A549 (cell line): ENCODE measurements at regions not wholly inside any gene's neighbourhood (a gene's known extent, or its start where the extent isn't known, plus 50 kb on each side); places are given as distances from the start of the nearest gene placed in this dataset.

Experiments
- ATAC-seq, 2 experiments: fragments of 200-7000 bp in 1 of 2; fragments of >200 bp in 1 of 2; cut with Nextera tagmentation in 1 of 2; cut with Tn5 transposase in 1 of 2; 3 replicates each; pipeline versions ENCODE4 v1.8.0 to v1.9.1; 2018 to 2020; ENCODE audit warnings: mild to moderate bottlenecking in 1 of 2, moderate library complexity in 1 of 2
- CTCF ChIA-PET: fragments of 300-600 bp; sonication (Branson Sonifier 250); formaldehyde crosslinking; extraction: SDS; loops from one replicate; lab custom pipeline; 2021; ENCODE audit warnings: antibody characterized with exemption, inconsistent platforms; lab: Yijun Ruan, JAX
- POLR2A ChIA-PET: fragments of 350-600 bp; formaldehyde crosslinking; extraction: SDS; loops from one replicate; lab custom pipeline; 2021; ENCODE audit warnings: antibody characterized with exemption, inconsistent platforms; lab: Yijun Ruan, JAX
- DNase-seq, 2 experiments: peaks; one replicate each; pipeline versions ENCODE4 v3.0.0 to v3.0.0-alpha.2; 2011 to 2016; ENCODE audit warnings: low read depth in 1 of 2, low spot score in 1 of 2
- FAIRE-seq: peaks from 2 replicates; lab custom pipeline; 2011; peaks lifted over from hg19 to GRCh38; lab: Jason Lieb, UNC
- H3K27ac ChIP-seq, 2 experiments: fragments of >200 bp; sonication (Bioruptor Twin); formaldehyde crosslinking; 3 replicates each; pipeline ENCODE4 v1.5.1; 2016 to 2017
- H3K4me1 ChIP-seq: fragments of >200 bp; sonication (Bioruptor Twin); formaldehyde crosslinking; 3 replicates; pipeline ENCODE4 v1.6.1; 2016
- H3K4me2 ChIP-seq: fragments of >200 bp; sonication (Bioruptor Twin); formaldehyde crosslinking; 3 replicates; pipeline ENCODE4 v1.6.1; 2016
- H3K4me3 ChIP-seq: fragments of >200 bp; sonication (Bioruptor Twin); formaldehyde crosslinking; 3 replicates; pipeline ENCODE4 v1.5.1; 2016
- H3K9me3 ChIP-seq: fragments of >200 bp; sonication (Bioruptor Twin); formaldehyde crosslinking; 3 replicates; pipeline ENCODE4 v1.6.1; 2016
- CBX2 ChIP-seq: fragments of 200-600 bp; sonication (generic); IDR thresholded peaks from 2 replicates; pipeline ENCODE4 v1.6.1; 2016; ENCODE audit warnings: low read depth, mild to moderate bottlenecking, borderline replicate concordance
- EHF ChIP-seq: fragments of 250-450 bp; sonication (Bioruptor Pico); IDR thresholded peaks from 2 replicates; pipeline ENCODE4 v1.5.0; 2020; ENCODE audit warnings: mild to moderate bottlenecking
- ESRRA ChIP-seq: fragments of 150-350 bp; IDR thresholded peaks from 2 replicates; pipeline ENCODE4 v1.6.1; 2014; ENCODE audit warnings: mild to moderate bottlenecking, low read length, borderline replicate concordance
- FOSB ChIP-seq: fragments of 250-450 bp; sonication (Bioruptor Pico); IDR thresholded peaks from 2 replicates; pipeline ENCODE4 v1.5.0; 2020; ENCODE audit warnings: mild to moderate bottlenecking, moderate library complexity
- FOSL2 ChIP-seq, 2 experiments: fragments of 450-650 bp in 1 of 2; fragments of >200 bp in 1 of 2; sonication (Bioruptor Twin) in 1 of 2; formaldehyde crosslinking; IDR thresholded peaks; 2 replicates each; pipeline versions ENCODE4 v1.5.0 to v1.6.1; 2016 to 2020; ENCODE audit warnings: mild to moderate bottlenecking in 1 of 2, moderate library complexity in 1 of 2
- HOXA7 ChIP-seq: fragments of 250-450 bp; sonication (Bioruptor Pico); IDR thresholded peaks from 2 replicates; pipeline ENCODE4 v1.5.0; 2020; ENCODE audit warnings: mild to moderate bottlenecking, moderate library complexity
- HOXB5 ChIP-seq: fragments of 250-450 bp; sonication (Bioruptor Pico); IDR thresholded peaks from 2 replicates; pipeline ENCODE4 v1.5.0; 2020; ENCODE audit warnings: mild to moderate bottlenecking, moderate library complexity
- JUN ChIP-seq, 2 experiments: fragments of >200 bp; sonication (Bioruptor Twin); formaldehyde crosslinking; IDR thresholded peaks; 2 replicates in 1 of 2; 3 replicates in 1 of 2; pipeline ENCODE4 v1.6.1; 2016 to 2017
- KDM1A ChIP-seq: fragments of 200-600 bp; sonication (generic); IDR thresholded peaks from 2 replicates; pipeline ENCODE4 v1.6.1; 2016; ENCODE audit warnings: low read depth, mild to moderate bottlenecking
- NPAS2 ChIP-seq: fragments of 250-450 bp; sonication (Bioruptor Pico); IDR thresholded peaks from 2 replicates; pipeline ENCODE4 v1.8.0; 2022; ENCODE audit warnings: mild to moderate bottlenecking, moderate library complexity, borderline replicate concordance
- NR3C1 ChIP-seq: fragments of >200 bp; sonication (Bioruptor Twin); formaldehyde crosslinking; IDR thresholded peaks from 3 replicates; pipeline ENCODE4 v1.6.1; 2017
- RFX5 ChIP-seq: fragments of 450-650 bp; IDR thresholded peaks from 2 replicates; pipeline ENCODE4 v1.7.1; 2014; ENCODE audit warnings: antibody characterized with exemption, mild to moderate bottlenecking, moderate library complexity
- SMC3 ChIP-seq: fragments of >200 bp; sonication (Bioruptor Twin); formaldehyde crosslinking; IDR thresholded peaks from 3 replicates; pipeline ENCODE4 v1.6.1; 2018; ENCODE audit warnings: inconsistent platforms
- SREBF2 ChIP-seq: fragments of 450-650 bp; IDR thresholded peaks from 2 replicates; pipeline ENCODE4 v1.6.1; 2014; ENCODE audit warnings: mild to moderate bottlenecking, moderate library complexity
- ZC3H11A ChIP-seq: fragments of 450-650 bp; IDR thresholded peaks from 2 replicates; pipeline ENCODE4 v1.6.1; 2014; ENCODE audit warnings: antibody characterized with exemption, mild to moderate bottlenecking
- WGBS: methylation state at CpG from one replicate; pipeline ENCODE4 v1.1.6; 2017; ENCODE audit errors: missing lambda C conversion rate; 5-methylcytosine and 5-hydroxymethylcytosine counted together
- TF ChIP-seq, protein P1 (sequence below): fragments of >200 bp; sonication (Bioruptor Twin); formaldehyde crosslinking; IDR thresholded peaks from 3 replicates; pipeline ENCODE4 v1.5.1; 2016
- TF ChIP-seq, protein P2 (sequence below): fragments of 250-450 bp; sonication (Bioruptor Pico); IDR thresholded peaks from 2 replicates; pipeline ENCODE4 v1.5.0; 2020; ENCODE audit warnings: low read depth, mild to moderate bottlenecking, moderate library complexity
- TF ChIP-seq, protein P3 (sequence below): fragments of >200 bp; sonication (Bioruptor Twin); formaldehyde crosslinking; IDR thresholded peaks from 2 replicates; pipeline ENCODE4 v1.6.1; 2016
- TF ChIP-seq, protein P4 (sequence below): fragments of 200-600 bp; sonication (generic); IDR thresholded peaks from 2 replicates; pipeline ENCODE4 v1.6.1; 2016; ENCODE audit warnings: antibody characterized with exemption, mild to moderate bottlenecking, moderate library complexity
- TF ChIP-seq, protein P5 (sequence below): IDR thresholded peaks from 2 replicates; pipeline ENCODE4 v1.6.1; 2012; ENCODE audit warnings: low read depth, borderline replicate concordance
- TF ChIP-seq, protein P6 (sequence below): fragments of 150-350 bp; IDR thresholded peaks from 2 replicates; pipeline ENCODE4 v1.6.1; 2014; ENCODE audit warnings: low read depth, mild to moderate bottlenecking, low read length

DNA sequence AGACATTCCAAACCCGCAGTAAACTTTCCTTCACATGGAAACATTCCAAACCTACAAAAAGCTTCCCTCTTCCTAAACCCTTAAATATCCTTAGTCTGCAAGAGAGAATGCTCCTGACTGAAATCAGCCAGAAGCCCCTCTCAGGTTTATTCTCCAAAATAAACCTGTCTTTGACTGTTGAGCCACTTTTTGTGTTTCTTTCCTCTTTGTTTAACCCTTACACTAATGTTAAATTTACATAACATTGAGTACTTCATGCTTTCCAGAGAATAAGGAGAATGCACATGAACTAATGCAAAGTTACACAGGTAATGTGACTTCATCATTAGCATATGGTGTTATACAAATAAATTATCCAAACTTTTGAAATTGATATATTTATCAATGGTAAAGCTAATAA is 262.6 kb upstream of the PRKCQ start (continued):
- TF ChIP-seq, protein P1, sequence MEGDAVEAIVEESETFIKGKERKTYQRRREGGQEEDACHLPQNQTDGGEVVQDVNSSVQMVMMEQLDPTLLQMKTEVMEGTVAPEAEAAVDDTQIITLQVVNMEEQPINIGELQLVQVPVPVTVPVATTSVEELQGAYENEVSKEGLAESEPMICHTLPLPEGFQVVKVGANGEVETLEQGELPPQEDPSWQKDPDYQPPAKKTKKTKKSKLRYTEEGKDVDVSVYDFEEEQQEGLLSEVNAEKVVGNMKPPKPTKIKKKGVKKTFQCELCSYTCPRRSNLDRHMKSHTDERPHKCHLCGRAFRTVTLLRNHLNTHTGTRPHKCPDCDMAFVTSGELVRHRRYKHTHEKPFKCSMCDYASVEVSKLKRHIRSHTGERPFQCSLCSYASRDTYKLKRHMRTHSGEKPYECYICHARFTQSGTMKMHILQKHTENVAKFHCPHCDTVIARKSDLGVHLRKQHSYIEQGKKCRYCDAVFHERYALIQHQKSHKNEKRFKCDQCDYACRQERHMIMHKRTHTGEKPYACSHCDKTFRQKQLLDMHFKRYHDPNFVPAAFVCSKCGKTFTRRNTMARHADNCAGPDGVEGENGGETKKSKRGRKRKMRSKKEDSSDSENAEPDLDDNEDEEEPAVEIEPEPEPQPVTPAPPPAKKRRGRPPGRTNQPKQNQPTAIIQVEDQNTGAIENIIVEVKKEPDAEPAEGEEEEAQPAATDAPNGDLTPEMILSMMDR: no peak
- no peak for TF ChIP-seq KDM1A
- TF ChIP-seq, protein P2, sequence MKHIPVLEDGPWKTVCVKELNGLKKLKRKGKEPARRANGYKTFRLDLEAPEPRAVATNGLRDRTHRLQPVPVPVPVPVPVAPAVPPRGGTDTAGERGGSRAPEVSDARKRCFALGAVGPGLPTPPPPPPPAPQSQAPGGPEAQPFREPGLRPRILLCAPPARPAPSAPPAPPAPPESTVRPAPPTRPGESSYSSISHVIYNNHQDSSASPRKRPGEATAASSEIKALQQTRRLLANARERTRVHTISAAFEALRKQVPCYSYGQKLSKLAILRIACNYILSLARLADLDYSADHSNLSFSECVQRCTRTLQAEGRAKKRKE (CRISPR knock-in tag): no peak
- TF ChIP-seq, all 56 proteins: peak for 0

- no peak for ATAC-seq
- DNase-seq: no peak
- POLR2A ChIA-PET: no interaction called here
- no peaks in the 10 kb centered on the region; the same call in 2 of the 3 replicates for H3K4me1 ChIP-seq
- no peaks in the 10 kb centered on the region for H3K9me3 ChIP-seq
- CTCF ChIA-PET: no interaction called here
- no peak for FAIRE-seq
- no peak overlapping the region for H3K27ac ChIP-seq
- no peak overlapping the region for H3K4me3 ChIP-seq
- TF ChIP-seq FOSL2 (IDR thresholded peaks at IDR 0.05) (no peak), FOSL2 (CRISPR knock-in tag; IDR thresholded peaks at IDR 0.05) (no peak), NR3C1 (no peak), SREBF2 (no peak), CBX2 (no peak), FOSB (CRISPR knock-in tag) (no peak), HOXB5 (CRISPR knock-in tag) (no peak), SMC3 (no peak), HOXA7 (CRISPR knock-in tag) (no peak), KDM1A (no peak), ZC3H11A (no peak), JUN (IDR thresholded peaks at IDR 0.05) (no peak), RFX5 (no peak), ESRRA (no peak), NPAS2 (no peak), EHF (CRISPR knock-in tag) (no peak)
- TF ChIP-seq, protein P3, sequence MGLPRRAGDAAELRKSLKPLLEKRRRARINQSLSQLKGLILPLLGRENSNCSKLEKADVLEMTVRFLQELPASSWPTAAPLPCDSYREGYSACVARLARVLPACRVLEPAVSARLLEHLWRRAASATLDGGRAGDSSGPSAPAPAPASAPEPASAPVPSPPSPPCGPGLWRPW: no peak
- TF ChIP-seq, protein P4, sequence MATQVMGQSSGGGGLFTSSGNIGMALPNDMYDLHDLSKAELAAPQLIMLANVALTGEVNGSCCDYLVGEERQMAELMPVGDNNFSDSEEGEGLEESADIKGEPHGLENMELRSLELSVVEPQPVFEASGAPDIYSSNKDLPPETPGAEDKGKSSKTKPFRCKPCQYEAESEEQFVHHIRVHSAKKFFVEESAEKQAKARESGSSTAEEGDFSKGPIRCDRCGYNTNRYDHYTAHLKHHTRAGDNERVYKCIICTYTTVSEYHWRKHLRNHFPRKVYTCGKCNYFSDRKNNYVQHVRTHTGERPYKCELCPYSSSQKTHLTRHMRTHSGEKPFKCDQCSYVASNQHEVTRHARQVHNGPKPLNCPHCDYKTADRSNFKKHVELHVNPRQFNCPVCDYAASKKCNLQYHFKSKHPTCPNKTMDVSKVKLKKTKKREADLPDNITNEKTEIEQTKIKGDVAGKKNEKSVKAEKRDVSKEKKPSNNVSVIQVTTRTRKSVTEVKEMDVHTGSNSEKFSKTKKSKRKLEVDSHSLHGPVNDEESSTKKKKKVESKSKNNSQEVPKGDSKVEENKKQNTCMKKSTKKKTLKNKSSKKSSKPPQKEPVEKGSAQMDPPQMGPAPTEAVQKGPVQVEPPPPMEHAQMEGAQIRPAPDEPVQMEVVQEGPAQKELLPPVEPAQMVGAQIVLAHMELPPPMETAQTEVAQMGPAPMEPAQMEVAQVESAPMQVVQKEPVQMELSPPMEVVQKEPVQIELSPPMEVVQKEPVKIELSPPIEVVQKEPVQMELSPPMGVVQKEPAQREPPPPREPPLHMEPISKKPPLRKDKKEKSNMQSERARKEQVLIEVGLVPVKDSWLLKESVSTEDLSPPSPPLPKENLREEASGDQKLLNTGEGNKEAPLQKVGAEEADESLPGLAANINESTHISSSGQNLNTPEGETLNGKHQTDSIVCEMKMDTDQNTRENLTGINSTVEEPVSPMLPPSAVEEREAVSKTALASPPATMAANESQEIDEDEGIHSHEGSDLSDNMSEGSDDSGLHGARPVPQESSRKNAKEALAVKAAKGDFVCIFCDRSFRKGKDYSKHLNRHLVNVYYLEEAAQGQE: no peak
- TF ChIP-seq, protein P1: no peak
- TF ChIP-seq, protein P5, sequence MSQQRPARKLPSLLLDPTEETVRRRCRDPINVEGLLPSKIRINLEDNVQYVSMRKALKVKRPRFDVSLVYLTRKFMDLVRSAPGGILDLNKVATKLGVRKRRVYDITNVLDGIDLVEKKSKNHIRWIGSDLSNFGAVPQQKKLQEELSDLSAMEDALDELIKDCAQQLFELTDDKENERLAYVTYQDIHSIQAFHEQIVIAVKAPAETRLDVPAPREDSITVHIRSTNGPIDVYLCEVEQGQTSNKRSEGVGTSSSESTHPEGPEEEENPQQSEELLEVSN: no peak
- TF ChIP-seq, protein P6, sequence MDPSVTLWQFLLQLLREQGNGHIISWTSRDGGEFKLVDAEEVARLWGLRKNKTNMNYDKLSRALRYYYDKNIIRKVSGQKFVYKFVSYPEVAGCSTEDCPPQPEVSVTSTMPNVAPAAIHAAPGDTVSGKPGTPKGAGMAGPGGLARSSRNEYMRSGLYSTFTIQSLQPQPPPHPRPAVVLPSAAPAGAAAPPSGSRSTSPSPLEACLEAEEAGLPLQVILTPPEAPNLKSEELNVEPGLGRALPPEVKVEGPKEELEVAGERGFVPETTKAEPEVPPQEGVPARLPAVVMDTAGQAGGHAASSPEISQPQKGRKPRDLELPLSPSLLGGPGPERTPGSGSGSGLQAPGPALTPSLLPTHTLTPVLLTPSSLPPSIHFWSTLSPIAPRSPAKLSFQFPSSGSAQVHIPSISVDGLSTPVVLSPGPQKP: no peak
- WGBS: 90% methylated on average over 2 of the region's 2 CpGs
- H3K4me2 ChIP-seq: no peak overlapping the region
Measured at GRCh38 chr10:6841761-6842160, 261.7 kb upstream of the PRKCQ start.
